Astrocyte (in vitro differentiated cells and primary cell): ENCODE measurements at regions not wholly inside any gene's neighbourhood (a gene's known extent, or its start where the extent isn't known, plus 50 kb on each side); places are given as distances from the start of the nearest gene placed in this dataset.

Source experiments
- DNase-seq: peaks from one replicate; pipeline ENCODE4 v3.0.0-alpha.2; 2010; ENCODE audit warnings: low read depth
- FAIRE-seq: peaks from 2 replicates; lab custom pipeline; 2011; peaks lifted over from hg19 to GRCh38; lab: Jason Lieb, UNC
- H2AFZ ChIP-seq: 2 replicates; pipeline ENCODE4 v1.6.0; 2012; ENCODE audit warnings: low read depth, low read length, inconsistent platforms
- H3K27ac ChIP-seq: 2 replicates; pipeline ENCODE4 v1.5.1; 2011; ENCODE audit warnings: low read depth, low read length, inconsistent platforms
- H3K27me3 ChIP-seq: 2 replicates; pipeline ENCODE4 v1.6.0; 2011; ENCODE audit warnings: low read length, inconsistent platforms; ENCODE audit not compliant: insufficient read depth
- H3K36me3 ChIP-seq: 2 replicates; pipeline ENCODE4 v1.5.1; 2011; ENCODE audit warnings: low read length, inconsistent platforms; ENCODE audit not compliant: insufficient read depth
- H3K4me1 ChIP-seq: 2 replicates; pipeline ENCODE4 v1.5.1; 2011; ENCODE audit warnings: low read length, inconsistent platforms; ENCODE audit not compliant: insufficient read depth
- H3K4me2 ChIP-seq: 2 replicates; pipeline ENCODE4 v1.6.0; 2012; ENCODE audit warnings: low read length, inconsistent platforms
- H3K4me3 ChIP-seq: 2 replicates; pipeline ENCODE4 v1.5.1; 2011; ENCODE audit warnings: low read depth, mild to moderate bottlenecking, low read length, inconsistent platforms; ENCODE audit not compliant: insufficient read depth
- H3K79me2 ChIP-seq: 2 replicates; pipeline ENCODE4 v1.6.0; 2012; ENCODE audit warnings: mild to moderate bottlenecking, low read length, inconsistent platforms; ENCODE audit not compliant: insufficient read depth
- H3K9ac ChIP-seq: 2 replicates; pipeline ENCODE4 v1.6.0; 2012; ENCODE audit warnings: mild to moderate bottlenecking, low read length, inconsistent platforms
- H3K9me3 ChIP-seq: 2 replicates; pipeline ENCODE4 v1.5.1; 2012; ENCODE audit warnings: low read depth, mild to moderate bottlenecking, low read length, inconsistent platforms; ENCODE audit not compliant: insufficient read depth
- H4K20me1 ChIP-seq: 2 replicates; pipeline ENCODE4 v1.6.0; 2012; ENCODE audit warnings: low read length, inconsistent platforms; ENCODE audit not compliant: insufficient read depth
- H3K27ac Mint-ChIP-seq: one replicate; pipeline ENCODE4 v1.8.0; 2021; ENCODE audit warnings: mild to moderate bottlenecking, mixed read lengths; ENCODE audit not compliant: unreplicated experiment
- H3K27me3 Mint-ChIP-seq: one replicate; pipeline ENCODE4 v1.8.0; 2021; ENCODE audit warnings: low read depth, mixed read lengths; ENCODE audit not compliant: unreplicated experiment
- H3K36me3 Mint-ChIP-seq: one replicate; pipeline ENCODE4 v1.8.0; 2021; ENCODE audit warnings: low read depth, mixed read lengths; ENCODE audit not compliant: unreplicated experiment
- H3K4me1 Mint-ChIP-seq: one replicate; pipeline ENCODE4 v1.8.0; 2021; ENCODE audit warnings: low read depth, mixed read lengths; ENCODE audit not compliant: unreplicated experiment
- H3K4me3 Mint-ChIP-seq: one replicate; pipeline ENCODE4 v1.8.0; 2021; ENCODE audit warnings: mild to moderate bottlenecking, moderate library complexity, mixed read lengths; ENCODE audit not compliant: unreplicated experiment
- H3K9me3 Mint-ChIP-seq: one replicate; pipeline ENCODE4 v1.8.0; 2021; ENCODE audit warnings: mild to moderate bottlenecking, mixed read lengths; ENCODE audit not compliant: unreplicated experiment
- CTCF ChIP-seq: IDR thresholded peaks from 2 replicates; pipeline ENCODE4 v1.5.1; 2011; ENCODE audit warnings: low read depth, mild to moderate bottlenecking, inconsistent platforms, low read length, moderate library complexity; ENCODE audit not compliant: insufficient read depth
- EZH2 ChIP-seq: IDR thresholded peaks from 2 replicates; pipeline ENCODE4 v1.6.1; 2012; ENCODE audit warnings: mild to moderate bottlenecking, low read length, inconsistent platforms; ENCODE audit not compliant: insufficient read depth

GRCh38 chr13:31610270-31610998 is 128.9 kb upstream of the RXFP2 start:
- Histone ChIP-seq H3K9ac (no peak overlapping the region), H3K4me2 (no peak overlapping the region), H3K4me3 (no peak overlapping the region), H3K27me3 (no peaks in the 10 kb centered on the region), H3K9me3 (peaks cover 3% of the 10 kb centered on the region), H2AFZ (no peak overlapping the region), H3K36me3 (no peaks in the 10 kb centered on the region), H3K79me2 (no peaks in the 10 kb centered on the region), H4K20me1 (no peaks in the 10 kb centered on the region), H3K27ac (no peak overlapping the region), H3K4me1 (no peaks in the 10 kb centered on the region)
- Mint-ChIP-seq H3K27me3 (no peaks in the 10 kb centered on the region), H3K36me3 (no peaks in the 10 kb centered on the region), H3K4me3 (no peak overlapping the region), H3K4me1 (no peaks in the 10 kb centered on the region), H3K27ac (no peak overlapping the region), H3K9me3 (peaks cover 6% of the 10 kb centered on the region)
- no peak for DNase-seq
- no peak for FAIRE-seq
- no peak for TF ChIP-seq CTCF
- no peak for TF ChIP-seq EZH2

- DNase-seq (no peak), FAIRE-seq (no peak)
- no peak overlapping the region for H3K4me3 ChIP-seq
- TF ChIP-seq CTCF (no peak), EZH2 (no peak)
- H3K4me2 ChIP-seq, result no peak overlapping the region
- H3K4me1 Mint-ChIP-seq, result no peaks in the 10 kb centered on the region
- H2AFZ ChIP-seq, result no peak overlapping the region
- no peaks in the 10 kb centered on the region for H3K79me2 ChIP-seq
- no peaks in the 10 kb centered on the region for H3K4me1 ChIP-seq
- no peak overlapping the region for H3K27ac Mint-ChIP-seq
- no peak overlapping the region for H3K4me3 Mint-ChIP-seq
- H3K27me3 Mint-ChIP-seq, result no peaks in the 10 kb centered on the region
- no peaks in the 10 kb centered on the region for H4K20me1 ChIP-seq
- no peaks in the 10 kb centered on the region for H3K36me3 Mint-ChIP-seq
- H3K27me3 ChIP-seq, result no peaks in the 10 kb centered on the region
- peaks cover 8% of the 10 kb centered on the region for H3K9me3 Mint-ChIP-seq
- H3K36me3 ChIP-seq, result no peaks in the 10 kb centered on the region
- peaks cover 3% of the 10 kb centered on the region for H3K9me3 ChIP-seq
- no peak overlapping the region for H3K9ac ChIP-seq
- no peak overlapping the region for H3K27ac ChIP-seq
Measured at GRCh38 chr13:31611214-31611613, 128.1 kb upstream of the RXFP2 start.

GRCh38 chr13:31614073-31614472 is 125.3 kb upstream of the RXFP2 start:
- Histone ChIP-seq H3K9me3 (peaks cover 3% of the 10 kb centered on the region), H3K79me2 (no peaks in the 10 kb centered on the region), H3K27me3 (no peaks in the 10 kb centered on the region), H3K4me2 (no peak overlapping the region), H2AFZ (no peak overlapping the region), H3K36me3 (no peaks in the 10 kb centered on the region), H3K27ac (no peak overlapping the region), H4K20me1 (no peaks in the 10 kb centered on the region), H3K4me3 (no peak overlapping the region), H3K4me1 (no peaks in the 10 kb centered on the region), H3K9ac (no peak overlapping the region)
- H3K36me3 Mint-ChIP-seq, result no peaks in the 10 kb centered on the region
- FAIRE-seq, result no peak
- DNase-seq, result no peak
- peaks cover 8% of the 10 kb centered on the region for H3K9me3 Mint-ChIP-seq
- no peak overlapping the region for H3K27ac Mint-ChIP-seq
- no peaks in the 10 kb centered on the region for H3K4me1 Mint-ChIP-seq
- H3K4me3 Mint-ChIP-seq, result no peak overlapping the region
- H3K27me3 Mint-ChIP-seq, result no peaks in the 10 kb centered on the region
- TF ChIP-seq EZH2 (no peak), CTCF (no peak)
